GM12872 (cell line): ENCODE measurements at regions not wholly inside any gene's neighbourhood (a gene's known extent, or its start where the extent isn't known, plus 50 kb on each side); places are given as distances from the start of the nearest gene placed in this dataset.

Source experiments
- CTCF ChIP-seq: IDR thresholded peaks from 3 replicates; pipeline ENCODE4 v1.5.1; 2011; ENCODE audit warnings: low read depth, mild to moderate bottlenecking, low read length, moderate library complexity; ENCODE audit not compliant: insufficient read depth

DNA sequence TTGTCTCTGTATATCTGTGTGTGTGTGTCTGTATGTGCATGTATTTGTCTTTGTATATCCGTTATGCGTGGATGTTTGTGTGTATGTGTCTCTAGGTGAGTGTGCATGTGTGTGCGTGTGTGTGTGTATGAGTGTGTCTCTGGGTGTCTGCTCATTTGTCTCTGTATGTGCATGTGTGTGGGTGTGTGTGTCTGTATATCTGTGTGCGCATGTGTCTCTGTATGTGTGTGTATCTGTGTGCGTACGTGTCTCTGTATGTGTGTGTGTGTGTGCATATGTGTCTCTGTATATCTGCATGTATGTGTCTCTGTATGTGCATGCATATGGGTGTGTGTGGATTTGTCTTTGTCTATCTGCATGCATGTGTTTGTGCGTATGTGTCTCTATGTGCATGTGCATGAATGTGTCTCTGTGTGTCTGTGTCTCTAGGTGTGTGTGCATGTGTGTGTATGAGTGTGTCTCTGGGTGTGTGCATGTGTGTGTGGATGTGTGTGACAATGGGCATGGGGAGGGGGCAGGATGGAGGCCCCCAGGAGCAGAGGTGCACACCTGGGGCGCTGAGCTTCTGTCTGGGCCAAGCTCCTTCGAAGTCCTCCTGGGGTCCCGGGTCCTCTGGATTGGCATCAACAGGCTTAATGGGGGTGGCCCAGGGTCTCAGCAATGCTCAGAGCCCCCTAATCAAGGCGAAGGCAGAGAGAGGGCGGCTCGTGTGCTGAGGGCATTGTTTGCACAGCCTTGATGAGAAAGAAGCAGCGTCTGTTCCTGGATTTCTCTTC, 373.4 kb upstream of the IRX4 start:
- TF ChIP-seq CTCF, result no peak

DNA sequence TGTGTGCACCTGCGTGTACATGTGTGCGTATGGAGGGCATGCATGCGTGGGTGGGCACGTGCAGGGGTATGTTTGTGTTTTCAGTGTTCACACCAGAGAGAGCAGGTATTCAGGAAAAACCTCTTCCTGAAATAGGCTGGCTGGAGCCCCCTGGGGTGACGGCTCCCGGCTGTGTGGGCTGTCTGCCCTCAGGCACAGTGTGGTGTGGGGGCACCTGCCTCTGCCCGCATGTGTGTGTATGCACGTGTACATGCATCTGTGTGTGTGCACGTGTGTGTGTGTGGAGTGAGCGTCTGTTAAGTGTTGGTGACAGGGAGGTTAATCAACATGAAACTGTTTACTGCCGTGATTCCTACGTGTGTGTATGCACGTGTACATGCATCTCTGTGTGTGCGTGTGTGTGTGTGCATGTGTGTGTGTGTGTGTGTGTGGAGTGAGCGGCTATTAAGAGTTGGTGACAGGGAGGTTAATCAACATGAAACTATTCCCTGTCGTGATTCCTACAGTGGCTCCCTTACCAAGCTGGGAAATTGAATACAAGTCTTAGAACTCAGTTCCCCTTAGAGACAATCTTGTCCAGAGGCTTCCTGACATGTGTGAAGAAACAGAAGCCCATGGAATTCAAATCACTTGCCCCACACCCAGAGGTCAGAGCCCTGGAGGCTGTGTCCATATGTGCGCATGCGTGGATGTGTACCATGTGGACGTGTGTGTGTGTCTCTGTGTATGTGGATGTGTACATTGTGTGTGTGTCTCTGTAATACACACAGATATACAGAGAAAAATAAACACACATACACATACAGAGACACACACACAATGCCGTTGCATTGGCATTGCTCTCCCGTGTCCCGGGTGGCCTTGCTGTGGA, 372.4 kb upstream of the IRX4 start:
- TF ChIP-seq CTCF, result no peak

DNA sequence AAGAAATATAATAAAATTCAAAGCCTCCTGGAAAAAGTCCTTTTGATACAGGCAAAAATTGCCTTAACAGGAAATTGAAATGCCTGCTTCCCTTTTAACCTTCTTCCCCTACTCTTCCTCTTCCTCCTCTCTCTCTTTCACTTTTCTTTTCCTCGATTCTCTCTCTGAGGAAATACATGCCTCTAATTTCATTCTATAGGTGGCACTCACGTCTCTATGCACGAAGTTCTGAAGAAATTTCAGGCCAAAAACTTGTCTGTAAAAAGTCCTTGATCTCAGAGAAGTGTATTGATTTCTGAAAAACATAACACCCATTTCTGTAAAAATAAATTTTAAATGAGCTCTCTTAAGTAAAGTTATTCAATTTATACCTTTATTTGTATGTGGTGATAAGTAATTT, 371.7 kb upstream of the IRX4 start:
- TF ChIP-seq CTCF, result no peak

DNA sequence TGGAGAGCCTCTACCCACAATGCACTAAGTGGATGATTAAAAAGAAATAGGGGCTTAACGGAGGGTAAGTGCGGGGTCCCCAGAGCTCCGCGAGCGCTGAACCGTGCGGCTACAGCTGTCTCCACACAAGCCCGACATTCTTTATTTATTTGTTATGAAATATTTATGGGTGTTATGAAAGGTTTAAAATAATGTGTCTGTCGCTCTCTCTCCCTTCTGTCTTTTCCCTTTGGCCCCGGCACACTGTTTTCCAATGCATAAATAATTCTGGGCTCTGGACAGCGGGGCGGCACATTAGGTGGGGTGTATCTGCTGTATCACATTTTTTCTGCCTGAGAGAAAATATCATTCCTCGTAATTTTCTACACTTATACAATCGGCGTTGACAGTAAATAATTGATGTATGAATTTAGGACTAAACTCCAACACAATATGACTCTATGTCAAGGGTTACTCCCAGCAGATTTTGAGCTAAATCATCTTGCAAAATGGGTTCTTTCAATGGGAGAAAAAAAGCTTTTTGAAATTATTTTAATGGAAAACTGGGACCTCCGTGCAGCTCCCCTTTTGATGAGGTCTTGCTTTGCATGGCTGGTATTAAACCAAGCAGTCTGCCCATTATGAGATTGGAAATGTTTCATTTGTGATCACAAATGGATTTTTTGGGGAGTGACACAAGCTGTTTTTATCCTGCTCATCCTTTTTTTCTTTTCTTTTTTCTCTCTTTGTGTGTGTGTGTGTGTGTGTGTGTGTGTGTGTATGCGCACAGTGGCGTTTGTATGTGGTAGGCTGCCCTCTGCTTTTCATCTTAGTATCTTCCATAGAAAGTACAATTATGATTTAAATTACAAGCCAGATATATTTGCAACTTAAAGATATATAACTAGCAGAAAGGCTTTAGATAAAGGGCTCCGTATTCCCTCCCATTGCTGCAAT, 370.6 kb upstream of the IRX4 start:
- TF ChIP-seq CTCF, result no peak

- TF ChIP-seq CTCF, result no peak
Observed at GRCh38 chr5:2251751-2252150, 369.0 kb upstream of the IRX4 start.

DNA sequence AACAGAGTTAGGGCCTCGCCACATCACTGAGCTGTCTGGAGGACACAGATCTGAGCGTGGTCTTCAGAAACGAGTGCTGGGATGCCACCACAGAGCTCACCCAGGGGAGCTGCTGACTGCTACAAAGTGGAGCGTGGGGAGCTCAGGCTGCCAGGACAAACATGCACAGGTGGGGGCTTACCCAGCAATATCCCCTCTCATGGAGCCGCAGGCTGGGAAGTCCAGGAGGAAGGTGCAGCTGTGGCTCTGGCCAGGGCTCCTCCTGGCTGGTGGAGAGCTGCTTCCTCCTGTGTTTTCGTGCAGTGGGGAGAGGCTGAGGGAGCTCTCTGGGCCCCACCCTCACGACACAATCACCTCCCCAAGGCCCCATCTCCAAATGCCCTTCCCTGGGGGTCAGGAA, 368.6 kb upstream of the IRX4 start:
- no peak for TF ChIP-seq CTCF
